Endodermal cell (in vitro differentiated cells): ENCODE measurements at regions not wholly inside any gene's neighbourhood (a gene's known extent, or its start where the extent isn't known, plus 50 kb on each side); places are given as distances from the start of the nearest gene placed in this dataset.

ENCODE experiments used
- DNase-seq: peaks from one replicate; pipeline ENCODE4 v3.0.0-alpha.2; 2017
- H3K27ac ChIP-seq: 2 replicates; pipeline ENCODE4 v1.5.1; 2013; ENCODE audit warnings: mild to moderate bottlenecking, low read depth, low read length, moderate library complexity
- H3K27me3 ChIP-seq: 2 replicates; pipeline ENCODE4 v1.6.1; 2013; ENCODE audit warnings: mild to moderate bottlenecking, low read length, moderate library complexity; ENCODE audit not compliant: insufficient read depth, control insufficient read depth, poor library complexity, severe bottlenecking
- H3K36me3 ChIP-seq: 2 replicates; pipeline ENCODE4 v1.7.0; 2013; ENCODE audit warnings: mild to moderate bottlenecking, low read length, moderate library complexity; ENCODE audit not compliant: control insufficient read depth, insufficient read depth
- H3K4me1 ChIP-seq: one replicate; pipeline ENCODE4 v1.7.0; 2013; ENCODE audit warnings: low read length; ENCODE audit not compliant: control insufficient read depth, insufficient read depth
- H3K4me3 ChIP-seq: 2 replicates; pipeline ENCODE4 v1.5.1; 2013; ENCODE audit warnings: mild to moderate bottlenecking, low read length, moderate library complexity
- H3K9ac ChIP-seq: 2 replicates; pipeline ENCODE4 v1.6.1; 2013; ENCODE audit warnings: mild to moderate bottlenecking, low read length, moderate library complexity; ENCODE audit not compliant: poor library complexity, severe bottlenecking; ENCODE audit errors: extremely low read depth
- H3K9me3 ChIP-seq: 2 replicates; pipeline ENCODE4 v1.6.1; 2013; ENCODE audit warnings: mild to moderate bottlenecking, low read length, moderate library complexity; ENCODE audit not compliant: control insufficient read depth
- H3K27ac Mint-ChIP-seq: 2 replicates; pipeline ENCODE4 v1.8.0; 2020; ENCODE audit warnings: mixed read lengths
- H3K27me3 Mint-ChIP-seq: 2 replicates; pipeline ENCODE4 v1.8.0; 2021; ENCODE audit warnings: mild to moderate bottlenecking, mixed read lengths; ENCODE audit not compliant: insufficient read depth
- H3K36me3 Mint-ChIP-seq: 2 replicates; pipeline ENCODE4 v1.8.0; 2020; ENCODE audit warnings: low read depth, mixed read lengths
- H3K4me1 Mint-ChIP-seq: 2 replicates; pipeline ENCODE4 v1.8.0; 2020; ENCODE audit warnings: mixed read lengths
- H3K4me3 Mint-ChIP-seq: 2 replicates; pipeline ENCODE4 v1.8.0; 2020; ENCODE audit warnings: mild to moderate bottlenecking, moderate library complexity, mixed read lengths
- H3K9me3 Mint-ChIP-seq: 2 replicates; pipeline ENCODE4 v1.8.0; 2020; ENCODE audit warnings: mild to moderate bottlenecking, mixed read lengths
- WGBS, 2 experiments: methylation state at CpG; one replicate each; pipeline versions ENCODE4 v1.1.5 to v1.1.7; 2013; ENCODE audit warnings: missing lambda C conversion rate in 2 of 2, mixed read lengths in 1 of 2; ENCODE audit not compliant: insufficient coverage in 1 of 2, insufficient read length in 1 of 2; 5-methylcytosine and 5-hydroxymethylcytosine counted together
- TF ChIP-seq, protein P1 (sequence below): fragments of 200-600 bp; sonication (generic); conservative IDR thresholded peaks from 2 replicates; pipeline ENCODE4 v1.5.0; 2021; ENCODE audit warnings: antibody characterized with exemption, mild to moderate bottlenecking

GRCh38 chr7:131624536-131624935, 68.1 kb upstream of the PODXL start:
- Histone ChIP-seq H3K27me3 (no peaks in the 10 kb centered on the region), H3K4me3 (no peak overlapping the region), H3K27ac (no peak overlapping the region), H3K9me3 (no peaks in the 10 kb centered on the region), H3K4me1 (peaks cover 46% of the 10 kb centered on the region), H3K9ac (no peak overlapping the region), H3K36me3 (no peaks in the 10 kb centered on the region)
- DNase-seq, result no peak
- WGBS, 2 experiments, result 76 to 90% methylated on average over 6 to 7 of the region's 7 CpGs
- H3K27ac Mint-ChIP-seq, result peak overlapping the region; percentile 31
- no peaks in the 10 kb centered on the region for H3K27me3 Mint-ChIP-seq
- H3K4me3 Mint-ChIP-seq, result no peak overlapping the region
- no peaks in the 10 kb centered on the region for H3K36me3 Mint-ChIP-seq
- TF ChIP-seq, protein P1, sequence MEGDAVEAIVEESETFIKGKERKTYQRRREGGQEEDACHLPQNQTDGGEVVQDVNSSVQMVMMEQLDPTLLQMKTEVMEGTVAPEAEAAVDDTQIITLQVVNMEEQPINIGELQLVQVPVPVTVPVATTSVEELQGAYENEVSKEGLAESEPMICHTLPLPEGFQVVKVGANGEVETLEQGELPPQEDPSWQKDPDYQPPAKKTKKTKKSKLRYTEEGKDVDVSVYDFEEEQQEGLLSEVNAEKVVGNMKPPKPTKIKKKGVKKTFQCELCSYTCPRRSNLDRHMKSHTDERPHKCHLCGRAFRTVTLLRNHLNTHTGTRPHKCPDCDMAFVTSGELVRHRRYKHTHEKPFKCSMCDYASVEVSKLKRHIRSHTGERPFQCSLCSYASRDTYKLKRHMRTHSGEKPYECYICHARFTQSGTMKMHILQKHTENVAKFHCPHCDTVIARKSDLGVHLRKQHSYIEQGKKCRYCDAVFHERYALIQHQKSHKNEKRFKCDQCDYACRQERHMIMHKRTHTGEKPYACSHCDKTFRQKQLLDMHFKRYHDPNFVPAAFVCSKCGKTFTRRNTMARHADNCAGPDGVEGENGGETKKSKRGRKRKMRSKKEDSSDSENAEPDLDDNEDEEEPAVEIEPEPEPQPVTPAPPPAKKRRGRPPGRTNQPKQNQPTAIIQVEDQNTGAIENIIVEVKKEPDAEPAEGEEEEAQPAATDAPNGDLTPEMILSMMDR, result no peak
- no peaks in the 10 kb centered on the region for H3K9me3 Mint-ChIP-seq
- H3K4me1 Mint-ChIP-seq, result peaks cover 85% of the 10 kb centered on the region

GRCh38 chr7:131623154-131623553, 66.7 kb upstream of the PODXL start:
- H3K4me1 Mint-ChIP-seq, result peaks cover 89% of the 10 kb centered on the region
- TF ChIP-seq, protein P1, result no peak
- WGBS, 2 experiments, result 63 to 81% methylated on average over 10 of the region's 10 CpGs
- Histone ChIP-seq H3K9ac (no peak overlapping the region), H3K27me3 (no peaks in the 10 kb centered on the region), H3K27ac (peak overlapping the region; percentile 30), H3K9me3 (no peaks in the 10 kb centered on the region), H3K4me3 (no peak overlapping the region), H3K36me3 (no peaks in the 10 kb centered on the region), H3K4me1 (peaks cover 55% of the 10 kb centered on the region)
- H3K36me3 Mint-ChIP-seq, result no peaks in the 10 kb centered on the region
- peak; percentile 79 for DNase-seq
- H3K9me3 Mint-ChIP-seq, result no peaks in the 10 kb centered on the region
- peak overlapping the region; percentile 92 for H3K27ac Mint-ChIP-seq
- no peaks in the 10 kb centered on the region for H3K27me3 Mint-ChIP-seq
- no peak overlapping the region for H3K4me3 Mint-ChIP-seq

DNA sequence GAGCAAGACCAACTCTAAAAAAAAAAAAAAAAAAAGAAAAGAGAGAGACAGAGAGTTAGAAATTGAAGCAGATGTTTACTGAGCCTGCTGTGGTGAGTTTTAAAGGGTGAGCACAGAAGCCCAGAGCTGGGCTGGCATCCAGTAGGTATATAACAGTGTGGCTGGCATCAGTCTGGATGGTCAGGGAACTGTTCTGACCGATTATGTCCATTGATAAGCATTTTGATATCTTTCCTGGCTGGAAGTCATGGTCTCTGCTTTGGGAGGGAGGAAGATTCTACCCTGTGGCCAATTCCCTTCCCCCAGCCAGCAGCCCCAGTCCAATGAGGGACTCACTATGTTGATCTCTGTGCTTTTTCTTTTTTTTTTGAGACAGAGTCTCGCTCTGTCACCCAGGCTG, 65.2 kb upstream of the PODXL start:
- Histone ChIP-seq H3K9ac (no peak overlapping the region), H3K4me3 (no peak overlapping the region), H3K27ac (no peak overlapping the region), H3K9me3 (no peaks in the 10 kb centered on the region), H3K4me1 (peaks cover 51% of the 10 kb centered on the region), H3K27me3 (no peaks in the 10 kb centered on the region), H3K36me3 (no peaks in the 10 kb centered on the region)
- Mint-ChIP-seq H3K27me3 (peaks cover 5% of the 10 kb centered on the region), H3K4me3 (no peak overlapping the region), H3K27ac (peak overlapping the region; percentile 88), H3K36me3 (no peaks in the 10 kb centered on the region), H3K9me3 (no peaks in the 10 kb centered on the region), H3K4me1 (peaks cover 87% of the 10 kb centered on the region)
- DNase-seq, result peak; percentile 50
- WGBS, 2 experiments, result 83 to 85% methylated on average over 1 to 2 of the region's 2 CpGs
- TF ChIP-seq, protein P1, result no peak
